ENCODE measurements at regions not wholly inside any gene's neighbourhood (a gene's known extent, or its start where the extent isn't known, plus 50 kb on each side); places are given as distances from the start of the nearest gene placed in this dataset.

GRCh38 chr11:43150697-43151096, 161.1 kb upstream of the API5 start:
- Histone ChIP-seq H4K20me1 (ENCODE audit: insufficient read depth) (no peaks in the 10 kb centered on the region), H3K4me2 (ENCODE audit: low read length) (no peak overlapping the region), H3F3A (ENCODE audit: insufficient read depth, low read length, poor library complexity, severe bottlenecking) (no peaks in the 10 kb centered on the region), H3K36me3 (ENCODE audit: insufficient read depth, low read length) (no peaks in the 10 kb centered on the region), H3K79me2 (replicated peaks; ENCODE audit: insufficient read depth, low read length) (no peaks in the 10 kb centered on the region), H3K9me2 (ENCODE audit: insufficient read depth, low read length) (no peaks in the 10 kb centered on the region), H2AFZ (ENCODE audit: low read depth, low read length) (no peak overlapping the region), H3K27ac (ENCODE audit: low read length) (no peak overlapping the region), H3K9ac (ENCODE audit: low read length) (no peak overlapping the region), H3K4me3 (ENCODE audit: low read length) (no peak overlapping the region), H3K9me3 (ENCODE audit: low read length) (no peaks in the 10 kb centered on the region), H3K27me3 (ENCODE audit: insufficient read depth, low read depth, low read length) (no peaks in the 10 kb centered on the region)
- TF ChIP-seq MXI1 (conservative IDR thresholded peaks at IDR 0.05; ENCODE audit: poor library complexity, severe bottlenecking), result no peak
- no peak for TF ChIP-seq SMC3 (conservative IDR thresholded peaks at IDR 0.05; ENCODE audit: poor library complexity)
- TF ChIP-seq POLR2AphosphoS5 (IDR thresholded peaks at IDR 0.05), result no peak
- no peak for TF ChIP-seq RAD21 (conservative IDR thresholded peaks at IDR 0.05)
- no peak for TF ChIP-seq TAF1 (IDR thresholded peaks at IDR 0.05; ENCODE audit: low read depth)
- no peak for TF ChIP-seq EP300 (conservative IDR thresholded peaks at IDR 0.05; ENCODE audit: poor library complexity, severe bottlenecking)
- TF ChIP-seq REST (IDR thresholded peaks at IDR 0.05; ENCODE audit: borderline replicate concordance), result no peak

GRCh38 chr11:43164831-43165230, 147.0 kb upstream of the API5 start:
- Histone ChIP-seq H3K27me3 (ENCODE audit: insufficient read depth, low read depth, low read length) (no peaks in the 10 kb centered on the region), H3K36me3 (ENCODE audit: insufficient read depth, low read length) (no peaks in the 10 kb centered on the region), H3K9me2 (ENCODE audit: insufficient read depth, low read length) (no peaks in the 10 kb centered on the region), H3K9ac (ENCODE audit: low read length) (no peak overlapping the region), H3K4me2 (ENCODE audit: low read length) (no peak overlapping the region), H3K27ac (ENCODE audit: low read length) (no peak overlapping the region), H3K9me3 (ENCODE audit: low read length) (no peaks in the 10 kb centered on the region), H3F3A (ENCODE audit: insufficient read depth, low read length, poor library complexity, severe bottlenecking) (no peaks in the 10 kb centered on the region), H3K4me3 (ENCODE audit: low read length) (no peak overlapping the region), H4K20me1 (ENCODE audit: insufficient read depth) (no peaks in the 10 kb centered on the region), H3K79me2 (replicated peaks; ENCODE audit: insufficient read depth, low read length) (no peaks in the 10 kb centered on the region), H2AFZ (ENCODE audit: low read depth, low read length) (no peak overlapping the region)
- TF ChIP-seq EP300 (conservative IDR thresholded peaks at IDR 0.05; ENCODE audit: poor library complexity, severe bottlenecking), result peak; percentile 26
- no peak for TF ChIP-seq RAD21 (conservative IDR thresholded peaks at IDR 0.05)
- TF ChIP-seq TAF1 (IDR thresholded peaks at IDR 0.05; ENCODE audit: low read depth), result no peak
- TF ChIP-seq MXI1 (conservative IDR thresholded peaks at IDR 0.05; ENCODE audit: poor library complexity, severe bottlenecking), result no peak
- TF ChIP-seq EZH2 (IDR thresholded peaks at IDR 0.05; ENCODE audit: borderline replicate concordance, insufficient read depth, low read length, poor library complexity, severe bottlenecking), result no peak
- TF ChIP-seq REST (IDR thresholded peaks at IDR 0.05; ENCODE audit: borderline replicate concordance), result peak; percentile 47
- no peak for TF ChIP-seq SMC3 (conservative IDR thresholded peaks at IDR 0.05; ENCODE audit: poor library complexity)
- TF ChIP-seq POLR2AphosphoS5 (IDR thresholded peaks at IDR 0.05), result peak; percentile 55
- TF ChIP-seq CTCF (IDR thresholded peaks at IDR 0.05; ENCODE audit: poor library complexity, severe bottlenecking), result no peak
